EH (cell line): ENCODE measurements at regions not wholly inside any gene's neighbourhood (a gene's known extent, or its start where the extent isn't known, plus 50 kb on each side); places are given as distances from the start of the nearest gene placed in this dataset.
A peak's percentile ranks its signal among the peaks of the same experiment; 100 is the strongest.
"Not testable (repeated sequence)": the region's sequence is repeated elsewhere in the genome, so short reads cannot be mapped to it uniquely, and the experiment has no call there.

Experiments used
- DNase-seq: peaks from one replicate; pipeline ENCODE4 v3.0.0-alpha.2; 2015; ENCODE audit warnings: low read depth

- peak; percentile 10 for DNase-seq
These were observed 390.6 kb downstream of the PRIM2 start for GRCh38 chr6:57708061-57708460.

GRCh38 chr6:57722546-57722945 is 405.1 kb downstream of the PRIM2 start:
- DNase-seq = peak; percentile 36

- DNase-seq = not testable (repeated sequence)
These were observed 406.5 kb downstream of the PRIM2 start for GRCh38 chr6:57723815-57724401.

- not testable (repeated sequence) for DNase-seq
These were observed 412.0 kb downstream of the PRIM2 start for GRCh38 chr6:57729407-57729806.

- DNase-seq = not testable (repeated sequence)
These were observed 413.3 kb downstream of the PRIM2 start for GRCh38 chr6:57730726-57731125.

- not testable (repeated sequence) for DNase-seq
These were observed 430.3 kb downstream of the PRIM2 start for GRCh38 chr6:57747716-57748115.

- not testable (repeated sequence) for DNase-seq
These were observed 442.4 kb downstream of the PRIM2 start for GRCh38 chr6:57759850-57760249.

- DNase-seq = peak; percentile 3
These were observed 475.4 kb downstream of the PRIM2 start for GRCh38 chr6:57792720-57793397.

- DNase-seq = peak; percentile 4
These were observed 475.9 kb downstream of the PRIM2 start for GRCh38 chr6:57793398-57793762.

- peak; percentile 50 for DNase-seq
These were observed 482.5 kb downstream of the PRIM2 start for GRCh38 chr6:57799703-57800479.

GRCh38 chr6:57808581-57808980 is 491.2 kb downstream of the PRIM2 start:
- not testable (repeated sequence) for DNase-seq

GRCh38 chr6:57809454-57809853 is 492.0 kb downstream of the PRIM2 start:
- not testable (repeated sequence) for DNase-seq

- DNase-seq = not testable (repeated sequence)
These were observed 496.0 kb downstream of the PRIM2 start for GRCh38 chr6:57813271-57814075.

GRCh38 chr6:57815826-57816225 is 498.4 kb downstream of the PRIM2 start:
- not testable (repeated sequence) for DNase-seq

- DNase-seq = not testable (repeated sequence)
These were observed 503.9 kb downstream of the PRIM2 start for GRCh38 chr6:57821325-57821724.

GRCh38 chr6:57822448-57822847 is 505.0 kb downstream of the PRIM2 start:
- not testable (repeated sequence) for DNase-seq

GRCh38 chr6:57822896-57823358 is 505.5 kb downstream of the PRIM2 start:
- DNase-seq = no peak

- DNase-seq = not testable (repeated sequence)
These were observed 520.3 kb downstream of the PRIM2 start for GRCh38 chr6:57837622-57838209.

GRCh38 chr6:57841551-57841950 is 524.1 kb downstream of the PRIM2 start:
- DNase-seq = not testable (repeated sequence)

GRCh38 chr6:57853745-57854407 is 536.4 kb downstream of the PRIM2 start:
- peak; percentile 1 for DNase-seq
